GM18505 (cell line): ENCODE measurements at regions not wholly inside any gene's neighbourhood (a gene's known extent, or its start where the extent isn't known, plus 50 kb on each side); places are given as distances from the start of the nearest gene placed in this dataset.

Source experiments
- ATAC-seq: cut with Tn5 transposase; IDR thresholded peaks from one replicate; pipeline ENCODE4 v1.9.1; 2021; ENCODE audit not compliant: unreplicated experiment
- POLR2A ChIP-seq: IDR thresholded peaks from 4 replicates; pipeline ENCODE4 v1.6.1; 2011; ENCODE audit warnings: borderline replicate concordance; ENCODE audit not compliant: insufficient read depth, insufficient read length; ENCODE audit errors: extremely low read depth

DNA sequence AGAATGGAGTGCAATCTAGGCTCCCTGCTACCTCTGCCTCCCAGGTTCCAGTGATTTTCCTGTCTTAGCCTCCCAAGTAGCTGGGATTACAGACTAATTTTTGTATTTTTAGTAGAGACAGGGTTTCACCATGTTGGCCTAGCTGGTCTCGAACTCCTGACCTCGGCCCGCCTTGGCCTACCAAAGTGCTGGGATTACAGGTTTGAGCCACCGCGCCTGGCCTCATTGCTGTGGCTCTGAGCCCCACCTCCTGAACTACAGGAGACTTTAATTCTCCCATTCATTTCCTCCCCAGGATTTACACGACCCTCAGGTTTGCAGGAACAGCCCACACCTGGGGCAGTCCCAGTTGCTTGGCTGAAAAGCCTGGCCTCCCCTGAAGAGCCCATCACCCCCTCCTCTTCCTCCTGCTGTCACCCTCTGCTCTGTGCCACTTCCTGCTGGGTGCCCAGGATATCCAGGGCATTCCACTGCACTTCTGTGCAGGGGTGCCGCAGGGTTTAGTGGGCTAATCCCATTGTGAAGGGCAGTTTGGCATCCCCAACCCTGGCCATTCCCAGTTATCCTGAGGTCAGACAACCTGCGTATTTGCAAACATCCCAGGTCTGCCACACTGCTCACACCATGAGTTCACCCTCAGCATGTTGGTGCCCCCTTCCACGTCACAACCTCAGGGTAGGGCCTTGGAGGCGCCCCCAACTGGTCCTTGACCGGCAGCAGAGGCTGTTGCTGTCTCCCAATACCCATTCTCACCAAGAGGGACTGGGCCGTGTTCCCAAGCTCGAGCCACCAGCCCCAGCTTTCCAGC is 265.0 kb upstream of the IRX4 start:
- no peak for TF ChIP-seq POLR2A
- ATAC-seq: no peak

DNA sequence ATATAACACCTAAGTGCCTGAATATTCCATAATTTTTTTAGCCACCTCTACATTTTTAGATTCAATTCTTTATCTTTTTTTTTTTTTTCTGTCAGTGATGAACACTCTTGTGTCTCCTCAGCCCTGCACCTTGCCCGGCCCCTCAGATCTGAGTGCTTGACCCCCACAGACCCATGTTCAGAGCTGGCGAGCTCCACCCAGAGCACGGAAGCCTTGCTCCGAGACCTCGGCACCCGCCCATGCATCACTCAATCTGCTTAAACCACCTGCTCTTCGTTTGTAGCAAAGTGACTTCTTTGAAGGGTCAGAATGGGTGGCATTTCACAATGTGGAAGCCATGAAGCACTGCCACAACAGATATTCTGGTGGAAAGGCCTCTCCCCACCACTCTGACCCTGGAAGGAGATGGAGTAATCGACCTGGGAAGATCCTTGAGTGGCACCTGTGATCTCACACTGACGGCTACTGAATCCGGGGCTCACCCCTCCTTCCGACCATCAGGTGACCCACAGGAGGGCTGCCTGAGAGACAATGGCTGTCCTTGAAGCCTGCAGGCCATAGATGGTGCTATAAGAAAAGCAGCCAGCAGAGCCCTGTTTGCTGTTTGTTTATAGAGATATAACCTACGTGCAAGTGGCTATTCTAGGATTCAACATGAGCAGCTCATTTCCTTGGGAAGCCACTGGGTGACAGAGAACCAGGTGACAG is 261.1 kb upstream of the IRX4 start:
- no peak for ATAC-seq
- TF ChIP-seq POLR2A: no peak

DNA sequence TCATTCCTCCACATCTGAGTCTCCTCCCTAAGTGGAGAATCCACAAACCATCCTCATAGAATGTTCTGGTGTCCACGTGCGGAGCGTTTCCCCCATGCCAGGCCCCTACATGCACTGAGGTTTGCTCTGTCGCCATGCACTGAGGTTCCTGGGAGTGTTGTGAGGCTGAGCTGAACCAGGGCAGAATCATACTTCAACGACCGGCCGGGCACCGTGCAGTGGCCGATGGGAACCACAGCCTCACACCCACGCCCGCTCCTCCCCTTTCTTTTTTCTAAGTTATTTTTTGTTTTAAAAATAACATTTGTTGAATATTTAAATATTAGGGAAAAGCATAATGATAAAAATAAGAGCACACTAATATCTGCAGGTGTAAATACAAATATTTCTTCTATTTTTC is 260.4 kb upstream of the IRX4 start:
- no peak for TF ChIP-seq POLR2A
- no peak for ATAC-seq

DNA sequence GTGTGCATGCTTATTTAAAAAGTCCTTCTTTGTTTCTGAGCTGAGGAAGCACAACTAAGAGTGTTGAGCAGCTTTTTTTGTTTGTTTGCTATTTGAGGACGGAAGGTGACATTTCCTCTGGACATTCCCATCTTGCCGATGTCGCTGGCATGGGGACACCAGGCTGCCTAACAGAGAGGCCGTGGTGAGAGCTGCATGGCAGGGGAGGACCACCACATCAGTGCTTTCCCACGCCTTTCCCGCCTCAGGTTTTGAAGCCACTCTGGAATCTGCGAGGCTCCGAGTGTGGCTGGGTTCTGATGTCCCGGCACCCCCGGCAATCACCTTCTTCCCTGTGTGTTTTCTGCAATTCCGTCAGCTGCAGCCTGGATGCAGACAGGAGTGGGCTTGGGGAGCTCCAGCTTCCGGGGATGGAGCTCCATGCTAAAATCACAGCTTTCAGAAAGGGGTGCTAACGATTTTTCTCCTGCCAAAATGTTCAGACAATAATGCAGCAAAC is 259.8 kb upstream of the IRX4 start:
- no peak for ATAC-seq
- no peak for TF ChIP-seq POLR2A

DNA sequence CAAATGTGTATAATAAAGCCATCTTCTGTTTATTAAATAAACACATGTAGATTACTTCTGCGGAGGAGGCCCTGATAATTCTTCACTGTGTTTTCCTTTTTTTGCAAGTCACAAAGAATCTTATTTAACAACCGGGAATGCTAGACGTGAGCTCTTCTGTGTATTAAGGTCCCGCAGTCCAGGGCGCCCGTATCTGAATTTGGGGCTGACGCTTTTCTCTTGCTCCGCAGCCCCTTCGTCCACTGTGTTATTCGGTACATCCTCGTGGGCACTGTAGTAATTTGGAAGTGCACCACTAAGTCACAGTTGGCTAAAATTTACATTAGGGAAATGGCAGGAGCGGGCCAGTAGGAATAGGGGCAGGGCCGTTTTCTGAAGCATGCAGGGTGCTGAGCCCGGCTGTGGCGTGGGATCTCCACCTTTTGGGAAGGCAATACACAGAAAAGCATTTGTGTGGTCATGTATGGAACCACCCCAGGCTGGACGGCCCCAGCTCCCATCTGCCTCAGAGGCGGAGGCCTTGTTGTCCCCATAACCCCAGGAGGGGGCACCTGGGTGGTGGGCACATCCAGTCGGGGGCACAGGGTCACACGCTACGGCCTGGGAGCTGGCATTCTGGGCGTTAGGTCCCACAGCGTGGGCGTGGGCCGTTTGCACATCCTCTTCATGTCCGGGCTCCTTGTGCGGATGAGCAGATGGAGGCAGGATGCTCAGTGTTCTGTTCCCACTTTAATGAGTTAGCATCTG is 258.7 kb upstream of the IRX4 start:
- no peak for ATAC-seq
- TF ChIP-seq POLR2A: no peak

DNA sequence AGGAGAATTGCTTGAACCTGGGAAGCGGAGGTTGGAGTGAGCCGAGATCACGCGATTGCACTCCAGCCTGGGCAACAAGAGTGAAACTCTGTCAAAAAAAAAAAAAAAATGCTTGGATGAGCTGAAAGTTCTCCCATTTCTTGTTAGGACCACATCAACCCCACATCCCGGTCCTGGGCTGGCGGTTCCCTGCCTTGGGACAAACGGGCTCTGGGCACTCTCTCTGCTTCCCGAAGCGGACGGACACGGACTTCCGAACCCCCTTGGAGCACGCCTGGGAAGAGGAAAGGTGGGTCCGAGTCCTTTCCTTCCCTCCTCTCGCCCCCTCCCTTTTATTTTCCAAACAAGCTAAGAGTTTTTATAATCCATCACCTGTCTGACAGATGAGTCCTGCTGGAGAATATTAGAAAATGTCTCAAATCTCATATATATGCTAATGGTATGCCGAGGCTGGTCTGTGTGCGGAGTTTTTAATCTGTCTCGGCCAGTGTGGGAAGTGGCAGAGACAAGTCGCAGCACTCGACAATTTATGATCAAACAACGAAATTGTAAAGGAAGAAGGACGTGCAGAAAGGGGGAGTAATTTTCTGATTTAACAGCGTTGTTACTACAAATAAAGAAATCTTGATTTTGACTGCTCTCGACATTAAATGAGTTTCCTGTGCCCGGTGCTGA is 257.9 kb upstream of the IRX4 start:
- no peak for TF ChIP-seq POLR2A
- no peak for ATAC-seq

DNA sequence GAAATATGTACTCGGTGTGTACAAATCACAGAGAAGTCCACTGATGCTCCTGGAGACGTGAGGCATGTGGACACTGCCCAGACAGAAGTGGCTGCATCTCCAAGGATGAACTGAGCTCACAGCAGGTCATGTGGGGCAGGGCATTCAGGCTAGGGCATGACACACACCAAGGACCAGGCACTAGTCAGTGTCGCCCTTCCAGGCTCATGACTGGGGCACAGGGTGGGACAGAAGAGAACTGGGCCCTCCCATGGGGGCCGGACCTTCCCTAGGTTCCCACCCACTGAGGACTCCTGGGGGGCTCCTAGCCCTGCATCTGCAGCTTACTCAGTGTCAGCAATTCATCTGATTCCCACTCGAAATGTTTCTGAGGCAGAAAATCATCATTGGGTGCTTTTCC is 256.8 kb upstream of the IRX4 start:
- ATAC-seq: no peak
- TF ChIP-seq POLR2A: no peak

DNA sequence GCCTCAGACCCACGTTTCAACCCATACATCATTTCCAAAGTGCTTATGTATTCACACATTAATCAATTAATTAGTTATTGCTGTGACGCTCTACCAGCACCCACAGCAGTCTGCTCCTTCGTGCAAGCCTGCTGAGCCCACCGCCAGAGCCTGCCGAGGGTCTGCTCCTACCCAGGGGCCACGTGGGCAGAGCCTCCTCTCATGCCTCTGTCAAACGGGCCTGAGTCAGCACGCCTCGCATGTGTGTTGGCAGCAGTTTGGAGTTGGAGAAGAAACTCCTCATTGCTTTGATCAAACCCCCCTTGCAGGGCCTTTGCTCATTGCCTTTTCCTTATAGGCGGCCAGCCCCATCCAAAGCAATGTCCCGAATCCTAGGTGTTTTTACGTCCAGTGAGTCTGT is 256.2 kb upstream of the IRX4 start:
- no peak for ATAC-seq
- no peak for TF ChIP-seq POLR2A

DNA sequence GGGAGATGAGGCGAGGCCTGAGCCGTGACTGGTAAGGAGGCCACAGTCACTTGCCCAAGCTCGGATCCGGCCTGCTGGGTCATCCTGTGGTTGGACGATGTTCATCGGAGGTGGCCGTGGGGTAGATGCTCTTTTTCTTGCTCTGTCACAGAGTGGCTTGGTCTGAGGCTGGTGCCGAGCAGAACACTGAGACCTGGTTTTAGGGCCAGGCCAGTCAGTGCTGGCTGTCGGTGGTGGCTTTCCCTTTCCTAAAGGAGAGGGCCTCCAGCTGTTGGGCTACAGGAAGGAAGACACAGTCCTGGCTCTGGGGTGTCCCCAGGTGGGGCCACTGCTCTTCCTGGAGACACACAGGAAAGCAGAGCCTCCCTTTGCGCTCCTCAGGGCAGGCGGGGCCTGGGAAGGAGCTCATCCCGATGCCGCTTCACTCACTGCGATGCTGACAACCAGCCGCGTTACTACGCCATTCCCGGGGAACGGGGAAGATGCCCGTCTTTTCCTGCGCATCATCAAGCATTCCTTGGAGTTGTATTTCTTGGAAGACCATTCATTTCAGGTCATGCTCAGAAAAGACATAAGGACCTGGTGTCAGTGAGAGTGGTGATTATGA is 254.8 kb upstream of the IRX4 start:
- ATAC-seq: no peak
- TF ChIP-seq POLR2A: no peak

DNA sequence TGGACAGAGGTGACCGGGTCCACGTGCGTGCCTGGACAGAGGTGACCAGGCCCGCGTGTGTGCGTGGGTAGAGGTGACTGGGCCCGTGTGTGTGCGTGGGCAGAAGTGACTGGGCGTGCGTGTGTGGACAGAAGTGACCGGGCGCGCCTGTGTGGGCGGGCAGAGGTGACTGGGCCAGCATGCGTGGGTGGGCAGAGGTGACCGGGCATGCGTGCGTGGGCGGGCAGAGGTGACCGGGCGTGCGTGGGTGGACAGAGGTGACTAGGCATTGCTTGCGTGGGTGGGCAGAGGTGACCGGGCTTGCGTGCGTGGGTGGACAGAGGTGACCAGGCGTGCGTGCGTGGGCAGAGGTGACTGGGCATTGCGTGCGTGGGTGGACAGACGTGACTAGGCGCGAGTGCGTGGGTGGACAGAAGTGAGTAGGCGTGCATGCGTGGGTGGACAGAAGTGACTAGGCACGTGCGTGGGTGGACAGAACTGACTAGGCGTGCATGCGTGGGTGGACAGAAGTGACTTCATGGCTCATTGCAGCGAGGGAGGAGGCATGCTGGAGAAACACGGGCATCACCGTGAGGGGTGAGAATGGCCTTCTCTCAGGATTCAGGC is 254.1 kb upstream of the IRX4 start:
- ATAC-seq: no peak
- TF ChIP-seq POLR2A: no peak

DNA sequence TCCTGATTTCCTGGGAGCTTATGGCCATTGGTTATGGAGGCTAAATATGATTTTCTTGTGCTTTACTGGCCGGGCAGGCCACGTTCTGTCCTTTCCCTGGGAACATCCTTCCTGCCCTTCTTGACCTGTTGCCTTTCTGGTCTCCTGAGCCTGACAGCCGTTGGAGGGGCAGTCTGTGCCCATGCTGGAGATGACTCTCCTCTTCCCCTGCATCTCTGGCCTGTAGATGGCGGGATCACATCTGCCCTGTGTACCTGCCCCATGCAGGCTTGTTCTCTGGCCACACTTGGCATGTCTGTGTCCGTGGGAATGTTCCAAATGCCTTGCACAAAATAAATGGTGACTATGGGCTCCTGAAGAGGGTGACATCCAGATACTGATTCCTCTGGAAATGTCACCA is 253.1 kb upstream of the IRX4 start:
- no peak for ATAC-seq
- TF ChIP-seq POLR2A: no peak

DNA sequence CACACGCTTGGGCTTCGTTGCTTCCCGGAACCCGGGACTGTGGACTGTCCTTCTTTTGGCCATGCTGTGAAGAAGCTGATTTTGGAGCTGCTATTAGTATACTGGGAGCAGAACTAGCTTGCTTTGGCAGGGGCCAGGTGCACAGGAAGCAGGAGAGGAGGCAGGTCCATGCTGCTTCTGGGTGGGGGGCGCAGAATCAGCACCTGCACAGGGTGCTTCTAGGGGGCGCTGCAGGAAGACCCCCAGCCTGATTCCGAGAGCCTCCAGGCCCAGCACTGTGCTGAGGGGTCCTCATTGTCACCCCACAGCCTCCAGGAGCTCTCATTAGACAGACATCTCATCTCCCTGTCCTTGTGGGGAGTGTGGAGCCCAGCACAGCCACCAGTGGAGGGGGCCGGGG is 252.6 kb upstream of the IRX4 start:
- no peak for TF ChIP-seq POLR2A
- ATAC-seq: no peak

DNA sequence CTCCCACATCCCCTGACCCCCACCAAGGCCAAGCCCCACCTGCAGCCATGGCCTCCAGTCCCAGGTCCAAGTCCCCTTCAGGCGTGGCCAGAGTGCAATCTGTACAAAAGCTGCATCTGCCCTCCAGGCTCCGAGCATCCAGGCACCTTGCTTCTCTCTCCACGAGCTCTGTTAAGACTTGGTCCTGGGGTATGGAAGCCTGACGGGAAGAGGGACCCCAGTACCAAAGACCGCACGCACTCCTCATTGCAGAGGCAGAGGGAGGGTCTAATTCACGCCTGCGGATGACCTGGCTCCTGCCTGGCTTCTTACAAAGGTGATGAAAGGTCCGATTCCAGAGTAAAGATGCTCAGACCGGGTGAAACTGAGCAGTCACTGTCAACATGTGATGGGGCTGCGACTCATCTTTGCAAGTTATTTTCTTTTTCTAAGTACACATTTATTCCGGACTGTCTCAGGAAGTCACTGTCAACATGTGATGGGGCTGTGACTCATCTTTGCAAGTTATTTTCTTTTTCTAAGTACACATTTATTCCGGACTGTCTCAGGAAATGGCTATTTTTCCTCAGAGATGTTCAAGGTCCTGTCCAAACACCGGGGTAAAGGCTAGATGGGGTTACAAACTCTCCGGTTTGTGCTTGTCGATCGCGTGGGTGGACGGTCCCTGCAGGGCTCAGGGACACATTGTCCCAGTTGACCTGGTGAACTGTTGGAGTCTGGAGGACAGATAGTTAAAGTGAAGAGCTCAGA is 252.0 kb upstream of the IRX4 start:
- no peak for ATAC-seq
- no peak for TF ChIP-seq POLR2A
